NCI-H1105 treated with DMSO at 0.1 percent for 48 hours (cell line): ENCODE measurements at regions not wholly inside any gene's neighbourhood (a gene's known extent, or its start where the extent isn't known, plus 50 kb on each side); places are given as distances from the start of the nearest gene placed in this dataset.

Experiments used
- DNase-seq: peaks from one replicate; lab custom pipeline; 2025; lab: John Stamatoyannopoulos, UW

DNA sequence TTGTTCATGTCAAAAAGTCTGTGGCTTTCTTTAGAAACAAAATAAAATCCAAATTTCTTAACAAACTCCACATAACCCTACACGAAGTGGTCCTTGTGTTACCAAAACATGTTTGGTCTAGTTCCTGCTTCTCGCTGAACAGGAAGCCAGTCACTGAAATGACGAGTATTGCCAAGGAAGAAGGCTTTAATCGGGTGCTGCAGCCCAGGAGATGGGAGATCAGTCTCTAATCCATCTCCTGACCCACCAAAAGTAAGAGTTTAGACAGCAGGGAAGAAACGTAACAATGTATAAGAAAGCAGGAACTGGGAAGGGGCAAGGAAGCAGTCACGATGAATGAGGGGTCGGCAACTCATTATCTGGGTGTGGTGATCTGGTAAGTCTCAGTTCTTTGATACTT lies 144.6 kb upstream of the MAP9 start:
- DNase-seq, result no peak

DNA sequence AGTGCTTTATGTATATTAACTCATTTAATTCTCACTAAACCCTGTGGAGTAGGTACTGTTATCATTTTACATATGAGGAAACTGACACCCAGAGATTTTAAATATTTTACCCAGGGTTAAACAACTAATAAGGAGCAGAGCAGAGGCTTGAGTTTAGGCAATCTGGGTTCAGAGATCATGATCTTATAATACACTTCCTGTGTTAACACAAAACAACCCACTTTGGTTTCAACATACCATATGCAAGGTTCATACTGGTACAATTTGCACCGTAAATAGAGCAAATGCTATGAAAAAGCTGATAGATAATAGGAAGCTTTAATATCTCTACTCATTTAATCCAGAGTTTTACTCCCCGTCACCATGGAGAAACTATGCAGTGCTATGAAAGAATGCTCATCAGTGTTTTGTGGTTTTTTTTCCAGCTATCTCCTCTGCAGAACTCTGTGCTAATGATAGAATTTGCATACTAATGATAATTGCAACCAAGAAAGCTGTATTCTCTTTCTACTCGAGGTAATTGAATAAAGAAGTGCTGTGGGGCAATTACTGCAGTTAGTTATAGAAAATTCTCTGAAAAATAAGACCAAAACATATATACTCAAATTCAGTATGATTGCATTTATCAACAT lies 138.8 kb upstream of the MAP9 start:
- DNase-seq, result no peak

DNA sequence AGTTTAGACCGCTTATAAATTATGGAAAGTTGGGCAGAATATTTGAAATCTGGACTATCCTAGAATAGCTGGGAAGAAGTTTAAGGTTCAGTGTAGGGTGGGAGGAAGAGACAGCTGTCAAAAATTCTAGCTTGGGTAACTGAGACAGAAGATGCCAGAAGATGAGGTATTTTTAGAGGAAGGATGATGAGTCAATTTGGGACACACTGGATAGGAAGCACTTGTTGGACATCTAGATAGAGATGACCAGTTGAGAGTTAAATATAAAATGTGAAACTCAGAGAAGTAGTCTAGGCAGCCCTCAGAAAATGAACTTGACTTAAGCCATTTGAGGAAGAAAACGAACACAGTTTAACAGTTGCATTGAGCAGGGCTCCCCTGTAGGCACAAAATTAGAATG lies 137.9 kb upstream of the MAP9 start:
- no peak for DNase-seq

DNA sequence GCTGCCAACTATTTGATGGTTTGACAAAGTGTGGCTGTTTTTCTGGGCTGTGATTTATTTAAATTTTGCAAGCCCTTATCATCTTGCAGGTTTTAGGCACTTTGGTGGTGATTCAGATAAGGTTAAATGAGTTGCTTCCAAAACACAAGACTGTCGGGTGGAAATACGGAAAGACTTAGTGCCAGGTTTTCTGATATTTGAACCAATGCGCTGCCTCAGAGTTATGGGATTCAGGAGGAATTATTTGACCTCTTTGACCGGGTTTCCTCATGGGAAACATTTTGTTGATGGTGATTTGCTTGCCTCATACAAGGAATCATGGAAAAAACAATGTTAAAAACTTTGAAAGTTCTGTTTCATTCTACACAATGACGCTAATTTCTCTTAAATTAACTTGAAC lies 136.1 kb upstream of the MAP9 start:
- DNase-seq, result no peak

DNA sequence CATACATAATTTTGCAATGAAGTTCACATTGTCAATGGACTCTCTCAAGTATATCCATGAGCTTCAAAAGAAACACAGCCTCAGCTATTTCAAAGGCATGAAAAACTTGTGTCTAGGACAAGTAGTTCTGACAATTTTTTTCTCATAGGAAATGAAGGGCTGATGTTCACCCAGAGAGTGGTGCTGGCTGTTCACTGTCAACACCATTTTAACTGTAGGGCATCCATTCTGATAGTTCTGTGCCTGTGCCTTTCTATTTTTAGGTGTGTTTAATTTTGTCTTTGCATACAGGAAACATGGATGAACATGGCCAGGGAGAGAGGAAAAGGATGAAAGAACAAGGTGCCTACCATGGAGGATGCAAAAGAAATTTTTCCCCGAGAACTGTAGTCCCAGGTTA lies 135.3 kb upstream of the MAP9 start:
- no peak for DNase-seq

DNA sequence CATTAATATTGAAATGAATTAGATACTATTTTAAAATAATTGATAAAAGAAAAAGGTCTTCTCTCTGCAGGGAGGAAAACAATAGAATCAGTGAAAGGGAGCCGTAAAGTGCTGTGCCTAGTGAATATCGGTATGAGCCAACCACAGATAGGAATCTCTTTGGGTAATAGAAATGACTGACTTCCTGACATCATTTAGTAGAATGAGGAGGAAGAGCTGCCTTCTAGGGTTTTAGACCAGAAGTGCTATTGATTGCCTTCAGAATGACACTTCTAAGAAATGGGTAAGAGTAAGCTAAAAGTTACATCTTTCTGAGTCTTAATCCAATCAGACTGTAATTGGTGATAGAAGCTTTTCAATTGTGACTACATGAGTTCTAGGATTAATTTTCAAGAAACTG lies 134.0 kb upstream of the MAP9 start:
- no peak for DNase-seq

DNA sequence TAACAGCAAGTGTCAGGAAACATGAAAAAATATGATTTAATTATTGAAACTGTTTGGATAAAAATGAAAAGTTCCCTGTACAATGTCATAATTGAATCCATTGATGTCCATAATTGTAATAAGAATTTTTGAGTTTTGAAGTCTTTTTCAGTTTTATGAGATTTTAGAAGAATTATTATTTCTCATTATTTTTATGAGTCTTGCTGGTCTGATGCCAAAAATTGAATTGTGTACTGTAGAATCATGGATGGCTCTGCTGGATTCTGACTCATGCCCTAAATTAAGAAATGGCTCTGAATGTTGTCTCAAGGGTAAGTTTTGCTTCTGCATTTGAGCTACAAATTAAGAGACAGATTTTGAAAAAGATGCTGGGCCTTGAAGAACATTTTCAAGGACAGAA lies 132.8 kb upstream of the MAP9 start:
- DNase-seq, result no peak

DNA sequence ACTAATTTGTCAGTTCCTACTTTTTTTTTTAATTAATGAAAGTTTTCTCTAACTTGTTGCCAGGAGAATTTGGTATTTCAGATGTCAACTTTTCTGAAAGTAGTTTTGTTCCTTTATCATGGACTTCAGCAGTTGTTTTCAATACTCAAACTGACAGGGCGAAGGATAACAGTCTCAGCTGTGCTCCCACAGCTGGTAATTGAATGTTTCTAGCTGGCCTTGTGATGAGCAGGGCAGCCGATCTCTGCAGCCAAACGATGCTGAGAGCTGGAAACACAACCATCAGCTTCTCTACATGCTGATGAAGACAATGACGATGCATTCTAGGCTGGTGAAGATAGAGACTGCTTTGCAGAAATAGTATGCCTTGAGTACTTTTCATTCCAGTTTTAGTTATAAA lies 130.0 kb upstream of the MAP9 start:
- no peak for DNase-seq

DNA sequence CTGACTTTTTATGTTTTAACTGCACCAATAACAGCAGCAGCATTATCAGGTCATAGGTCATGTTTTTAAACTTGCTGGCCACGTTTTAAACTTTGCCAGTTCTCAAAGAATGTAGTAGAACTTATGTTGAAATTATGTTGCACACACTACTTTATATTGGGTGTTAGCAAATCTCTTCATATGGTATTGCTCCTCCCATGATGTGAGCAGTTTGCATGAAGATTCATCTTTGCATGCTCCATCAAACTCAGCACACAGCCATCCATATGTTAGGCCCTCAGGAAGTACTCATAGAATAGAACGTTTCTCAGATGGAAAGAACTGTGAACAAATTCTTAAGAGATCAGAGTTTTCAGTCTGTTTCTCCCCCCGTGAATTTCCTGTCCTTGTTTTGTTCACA lies 128.6 kb upstream of the MAP9 start:
- DNase-seq, result no peak

DNA sequence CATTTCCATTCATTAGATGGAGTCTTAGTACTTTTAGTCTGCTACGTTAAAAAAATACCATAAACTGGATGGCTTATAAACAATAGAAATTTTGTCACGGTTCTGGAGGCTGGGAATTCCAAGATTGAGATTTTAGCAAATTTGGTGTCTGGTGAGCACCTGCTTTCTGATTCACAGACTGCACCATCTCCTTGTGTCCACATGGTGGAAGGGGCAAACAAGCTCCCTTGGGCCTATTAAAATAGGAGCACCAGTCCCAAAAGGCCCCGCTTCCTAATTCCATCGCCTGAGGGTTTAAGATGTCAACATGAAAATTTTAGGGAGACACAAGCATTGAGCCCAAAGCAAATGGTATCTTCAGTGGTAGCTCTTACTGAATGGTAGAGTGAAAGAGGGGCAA lies 120.5 kb upstream of the MAP9 start:
- DNase-seq, result no peak

DNA sequence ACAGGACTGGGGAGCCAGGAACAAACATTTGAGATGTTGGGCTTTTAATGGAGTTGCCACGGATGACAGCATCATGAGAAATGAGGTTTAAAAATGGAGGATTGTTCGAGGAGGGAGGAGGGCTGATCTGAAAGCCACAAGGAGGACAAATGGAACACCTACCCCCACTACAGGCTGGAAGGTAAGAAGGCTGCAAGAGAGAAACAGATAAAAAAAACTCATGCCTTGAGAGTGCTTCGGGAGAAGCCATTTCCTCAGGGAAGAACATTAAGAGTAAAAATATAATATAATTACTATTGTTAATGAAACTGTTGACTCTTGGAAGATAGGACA lies 119.5 kb upstream of the MAP9 start:
- DNase-seq, result no peak

DNA sequence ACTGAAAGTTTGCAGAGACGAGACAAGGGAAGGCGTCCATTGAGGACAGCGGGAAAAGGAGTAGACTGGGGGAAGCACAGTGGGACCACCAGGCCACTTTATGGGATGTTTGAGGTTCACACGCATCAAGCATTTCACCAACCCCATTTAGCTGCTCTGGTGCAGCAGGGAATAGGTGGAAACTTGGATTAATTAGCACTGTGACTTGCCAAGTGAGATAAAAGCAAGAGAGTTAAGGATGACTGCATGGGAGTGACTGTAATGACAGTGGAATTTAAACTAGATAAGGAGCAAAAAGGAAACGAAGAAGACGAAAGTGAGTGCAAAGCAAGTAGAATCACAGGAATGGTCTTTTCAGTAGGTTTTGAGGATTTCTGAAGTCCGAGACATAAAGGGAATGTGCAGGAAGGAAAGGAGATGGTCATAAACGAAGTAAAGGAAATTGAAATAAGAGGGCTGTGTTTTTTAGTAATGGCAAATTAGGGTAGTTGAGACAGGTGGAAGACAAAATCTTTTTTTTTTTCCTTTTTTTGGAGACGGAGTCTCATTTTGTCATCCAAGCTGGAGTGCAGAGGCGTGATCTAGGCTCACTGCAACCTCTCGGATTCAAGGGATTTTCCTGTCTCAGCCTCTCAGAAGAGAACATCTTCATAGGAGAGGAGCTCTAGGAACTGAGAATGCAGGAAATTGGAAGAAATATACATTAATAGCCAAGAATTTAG lies 119.0 kb upstream of the MAP9 start:
- no peak for DNase-seq

DNA sequence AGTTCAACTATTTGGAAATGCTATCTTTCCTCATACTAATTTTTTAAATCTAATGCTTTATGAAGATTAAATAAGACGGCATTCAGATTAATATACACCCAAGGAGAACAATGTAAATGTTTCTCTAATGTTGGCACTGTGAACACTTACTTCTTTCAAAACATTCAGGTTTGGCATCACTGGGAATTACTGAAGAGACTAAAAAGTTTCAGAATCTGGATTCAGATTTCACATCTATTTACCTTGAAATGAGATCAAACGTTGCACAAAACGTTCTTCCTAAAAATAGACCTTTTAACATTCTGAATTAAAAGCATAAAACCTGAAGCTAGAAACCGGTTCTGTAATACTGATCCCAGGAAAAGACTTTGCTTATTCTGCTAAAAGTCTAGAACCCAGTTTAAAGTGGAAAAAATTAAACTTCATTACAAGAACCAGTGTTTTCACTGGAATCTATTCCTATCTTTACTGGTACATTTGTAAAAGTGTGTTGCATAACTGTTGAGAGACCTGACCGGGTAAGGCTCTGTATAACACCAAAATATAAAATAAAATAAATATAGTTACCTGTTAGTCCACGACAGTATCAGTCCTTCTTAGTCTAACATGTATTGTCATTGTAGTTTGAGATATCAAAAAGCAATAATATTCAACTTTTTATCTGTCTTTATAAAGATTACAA lies 117.4 kb upstream of the MAP9 start:
- no peak for DNase-seq

DNA sequence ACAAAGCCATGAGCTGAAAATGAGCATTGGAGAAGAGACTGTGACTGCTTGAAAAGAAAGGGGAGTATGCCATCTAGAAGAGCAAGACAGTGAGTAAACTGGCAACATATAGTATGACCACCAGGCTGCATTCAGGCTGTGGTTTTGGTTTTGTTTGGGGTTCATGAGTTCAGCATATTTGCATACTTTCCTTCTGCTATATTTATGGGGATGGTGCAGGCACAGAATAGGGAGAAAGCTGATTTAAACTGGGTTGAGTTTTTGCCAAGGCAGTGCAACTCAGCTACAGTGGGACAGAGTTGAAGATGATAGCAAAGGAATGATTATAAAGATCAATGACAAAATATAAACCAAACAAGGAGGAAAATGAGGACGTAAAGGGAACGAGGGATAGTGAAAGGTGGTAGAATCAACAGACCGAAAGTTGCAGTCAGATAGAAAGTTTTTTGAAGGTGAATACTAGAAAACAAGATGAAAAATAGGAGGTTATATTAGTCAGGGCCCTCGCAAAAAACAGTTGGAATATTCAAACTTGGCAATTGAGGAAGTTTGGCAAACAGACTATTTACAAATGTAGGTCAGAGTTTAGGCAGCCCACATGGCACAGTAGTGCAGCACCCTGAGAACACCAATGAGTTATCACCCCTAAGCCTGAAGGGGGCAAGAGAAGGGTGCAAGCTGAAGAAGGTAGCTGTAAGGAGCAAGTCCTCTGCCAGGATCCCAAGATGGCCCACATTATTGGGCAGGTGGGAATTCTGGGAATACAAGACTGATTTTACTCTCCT lies 114.8 kb upstream of the MAP9 start:
- DNase-seq, result no peak

DNA sequence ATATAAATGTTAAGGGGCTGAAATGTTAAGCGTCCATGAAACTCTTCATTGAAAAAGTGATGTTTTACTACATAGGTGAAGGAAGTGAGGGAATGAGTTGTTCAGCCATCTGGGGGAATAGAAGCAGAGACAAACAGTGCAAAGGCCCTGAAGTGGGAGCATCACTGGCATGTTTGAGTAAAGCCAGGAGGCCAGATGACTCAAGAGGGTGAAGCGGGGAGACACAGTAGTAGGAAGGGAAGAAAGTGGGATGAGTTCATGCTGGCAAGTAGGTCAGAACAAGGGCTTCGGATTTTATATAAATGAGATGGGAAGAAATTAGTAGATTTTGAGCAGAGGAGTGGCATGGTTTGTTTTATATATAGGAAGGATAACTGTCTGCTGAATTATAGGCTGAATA lies 112.5 kb upstream of the MAP9 start:
- DNase-seq, result no peak

DNA sequence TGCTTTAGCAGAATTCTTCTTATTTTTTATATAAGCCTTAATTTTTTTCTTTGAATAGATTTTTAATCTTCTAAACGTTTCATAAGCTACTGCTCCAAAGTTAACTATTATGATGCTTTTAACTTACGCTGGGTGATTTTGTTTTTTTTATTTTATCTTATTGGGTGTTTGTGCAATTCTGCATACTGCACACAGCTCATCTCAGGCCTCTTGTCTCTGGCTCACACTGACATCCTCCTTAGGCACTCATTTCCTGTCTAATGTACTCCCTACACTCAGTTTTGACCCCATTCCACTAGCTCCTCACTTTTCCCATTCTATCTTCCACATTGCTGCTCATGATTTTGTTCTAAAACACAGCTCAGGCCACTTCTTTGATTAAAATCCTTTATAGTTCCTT lies 111.9 kb upstream of the MAP9 start:
- no peak for DNase-seq

DNA sequence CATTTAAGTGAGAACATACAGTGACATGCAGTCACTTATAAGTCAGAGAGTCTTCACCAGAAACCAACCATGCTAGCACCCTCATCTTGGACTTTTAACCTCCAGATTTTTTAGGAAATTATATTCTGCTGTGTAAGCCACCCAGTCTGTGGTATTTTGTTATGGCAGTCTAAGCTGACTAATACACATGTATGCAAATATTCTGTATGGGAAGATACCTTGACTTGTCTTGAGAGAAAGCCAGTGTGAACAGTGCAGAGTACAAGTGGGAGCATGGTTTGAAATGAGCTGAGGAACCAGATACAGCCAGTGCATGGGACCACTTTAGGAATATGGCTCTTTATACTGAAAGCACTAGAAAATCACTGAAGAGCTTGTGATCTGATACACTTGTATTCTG lies 110.4 kb upstream of the MAP9 start:
- no peak for DNase-seq

DNA sequence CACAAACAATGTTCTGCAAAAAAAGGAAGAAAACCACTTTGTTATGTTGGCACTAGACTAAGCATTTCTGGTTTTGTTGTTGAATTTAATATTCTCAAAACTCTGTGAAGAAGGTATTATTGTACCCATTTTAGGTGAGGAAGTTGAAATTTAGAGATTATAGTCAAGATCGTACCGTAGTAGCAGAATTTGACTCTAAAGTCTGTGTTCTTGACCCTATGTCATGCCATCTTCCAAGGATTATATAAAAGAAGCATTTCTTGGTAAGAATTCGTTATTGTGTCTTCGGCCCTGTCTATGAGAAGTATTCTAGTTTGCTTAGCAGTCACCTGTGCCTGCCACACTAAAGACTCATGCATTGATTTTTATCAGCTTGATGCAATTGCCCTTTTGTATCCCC lies 104.4 kb upstream of the MAP9 start:
- no peak for DNase-seq

DNA sequence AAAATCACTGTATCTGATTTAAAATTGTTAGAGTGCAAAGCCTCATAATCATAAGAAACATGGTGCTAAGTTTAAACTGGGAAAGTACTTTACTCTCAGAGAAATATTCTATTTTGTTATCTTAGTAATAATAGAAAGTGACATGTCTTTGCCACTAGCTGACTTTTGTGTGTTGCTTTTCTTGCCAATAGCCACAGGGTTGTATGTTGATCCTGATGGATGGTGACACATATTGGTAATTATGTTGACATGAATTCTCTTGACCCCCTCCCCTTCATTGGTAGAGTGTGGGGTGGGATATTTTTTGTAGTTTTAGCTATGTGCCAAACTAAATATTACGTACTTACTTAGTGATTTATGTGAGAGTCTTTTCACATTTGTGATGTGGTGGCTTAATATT lies 103.1 kb upstream of the MAP9 start:
- DNase-seq, result no peak

DNA sequence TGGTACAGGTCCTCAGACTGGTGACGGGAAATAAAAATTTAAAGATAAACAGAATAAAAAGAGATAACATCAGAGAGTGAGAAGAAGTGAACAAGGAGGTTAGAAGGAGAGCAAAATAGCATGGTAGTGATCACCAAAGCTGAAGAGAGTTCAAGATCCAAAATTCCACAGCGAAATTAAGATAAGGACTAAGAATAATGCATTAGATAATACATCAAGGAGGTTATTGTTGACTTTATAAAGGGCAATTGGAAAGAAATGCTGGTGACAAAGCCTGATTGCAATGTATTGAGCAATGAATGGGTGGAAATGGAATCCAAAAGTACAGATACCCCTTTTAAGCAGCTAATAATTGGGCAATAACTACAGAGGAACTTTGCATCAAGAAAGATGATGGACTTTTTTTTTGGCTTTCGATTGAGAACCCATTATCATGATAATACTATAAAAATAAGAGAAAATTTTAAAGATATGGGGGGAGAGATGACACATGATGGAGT lies 101.6 kb upstream of the MAP9 start:
- no peak for DNase-seq

DNA sequence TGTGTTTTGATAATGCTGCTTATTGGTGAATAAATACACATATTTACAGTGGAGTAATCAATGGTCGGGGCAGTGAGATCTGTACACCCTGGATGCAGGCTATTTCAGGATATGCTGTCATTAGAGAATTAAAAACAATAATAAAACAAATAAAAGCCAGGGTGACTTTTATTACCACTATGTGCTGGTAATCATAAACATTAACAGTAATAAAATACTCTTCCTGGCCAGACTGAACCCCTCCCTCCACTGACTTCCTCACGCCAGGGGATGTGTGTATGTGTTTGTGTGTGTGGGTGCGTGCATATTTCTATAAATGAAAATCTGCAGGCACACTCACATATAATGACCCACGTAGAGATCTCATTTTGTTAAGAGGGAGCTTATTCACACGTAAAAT lies 98.0 kb upstream of the MAP9 start:
- no peak for DNase-seq

DNA sequence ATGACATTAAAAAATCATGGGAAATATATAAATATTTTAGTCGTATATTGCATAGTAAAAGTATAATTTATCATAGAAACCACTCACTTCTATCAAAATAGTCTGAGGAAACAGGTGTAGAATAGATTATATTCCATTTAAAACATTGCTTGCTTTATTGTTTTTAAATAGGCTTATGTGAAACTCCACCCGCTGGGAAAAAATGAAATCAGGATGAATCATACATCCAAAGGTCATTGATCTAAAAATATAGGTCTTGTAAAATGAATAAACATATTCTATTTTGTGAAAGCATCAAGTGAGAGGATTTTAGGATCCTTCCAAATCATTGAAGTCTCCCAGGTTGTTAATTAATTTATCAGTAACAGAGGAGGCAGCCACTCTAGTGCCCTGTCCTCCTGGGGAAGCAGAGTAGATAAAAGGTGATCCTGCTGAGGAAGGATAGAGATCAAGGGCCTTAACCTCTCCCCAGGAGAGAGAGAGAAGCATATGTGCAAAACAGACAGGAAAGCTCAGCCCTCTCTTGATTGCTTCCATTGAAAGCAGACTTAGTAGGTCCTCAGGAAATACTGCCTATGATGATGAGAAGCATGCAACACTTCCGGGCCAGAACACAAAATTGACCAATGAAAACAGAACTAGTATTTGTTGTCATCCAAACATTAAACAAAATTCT lies 96.8 kb upstream of the MAP9 start:
- DNase-seq, result no peak
